ENCODE measurements at regions not wholly inside any gene's neighbourhood (a gene's known extent, or its start where the extent isn't known, plus 50 kb on each side); places are given as distances from the start of the nearest gene placed in this dataset.

- TF ChIP-seq XRCC3 (IDR thresholded peaks at IDR 0.05): no peak
- TF ChIP-seq TFE3 (CRISPR knock-in tag; IDR thresholded peaks at IDR 0.05): no peak
- no peak for TF ChIP-seq JUNB (CRISPR knock-in tag; conservative IDR thresholded peaks at IDR 0.05)
- TF ChIP-seq ZNF212 (CRISPR knock-in tag; IDR thresholded peaks at IDR 0.05): no peak
- TF ChIP-seq ATF4 (CRISPR knock-in tag; IDR thresholded peaks at IDR 0.05): peak; percentile 98
- TF ChIP-seq RREB1 (CRISPR knock-in tag; IDR thresholded peaks at IDR 0.05): peak; percentile 52; the same call in 1 of the 2 replicates
- TF ChIP-seq RHOXF2B (CRISPR knock-in tag; conservative IDR thresholded peaks at IDR 0.05): no peak
- TF ChIP-seq POLR3A (IDR thresholded peaks at IDR 0.05; ENCODE audit: borderline replicate concordance, extremely low read depth, insufficient read depth, insufficient read length): no peak
- no peak for TF ChIP-seq SLC30A9 (CRISPR knock-in tag; IDR thresholded peaks at IDR 0.05)
- no peak for TF ChIP-seq ZHX1 (conservative IDR thresholded peaks at IDR 0.05; ENCODE audit: low read length)
- TF ChIP-seq YBX1 (IDR thresholded peaks at IDR 0.05): no peak
- TF ChIP-seq ZNF444 (CRISPR knock-in tag; IDR thresholded peaks at IDR 0.05): no peak
- TF ChIP-seq ZNF146 (CRISPR knock-in tag; IDR thresholded peaks at IDR 0.05; ENCODE audit: unreplicated experiment): no peak
- TF ChIP-seq SNRNP70 (optimal IDR thresholded peaks at IDR 0.05; ENCODE audit: low read depth, low read length): no peak
- peak; percentile 91 for TF ChIP-seq ZNF583 (CRISPR knock-in tag; IDR thresholded peaks at IDR 0.05)
These were observed 376.2 kb downstream of the EDEM1 start (continued) for GRCh38 chr3:5563537-5564277.
